Parathyroid adenoma (tissue), 2 donors: ENCODE measurements at regions not wholly inside any gene's neighbourhood (a gene's known extent, or its start where the extent isn't known, plus 50 kb on each side); places are given as distances from the start of the nearest gene placed in this dataset.

Experiments
- H2AFZ ChIP-seq: fragments of 300-600 bp; sonication (generic); one replicate; pipeline ENCODE4 v1.7.0; 2017; ENCODE audit warnings: antibody characterized with exemption, mild to moderate bottlenecking
- H3K27ac ChIP-seq: fragments of 300-600 bp; sonication (generic); one replicate; pipeline ENCODE4 v1.7.0; 2017
- H3K27me3 ChIP-seq: fragments of 300-600 bp; sonication (generic); one replicate; pipeline ENCODE4 v1.7.0; 2017; ENCODE audit warnings: low read length; ENCODE audit not compliant: control insufficient read depth, insufficient read depth
- H3K36me3 ChIP-seq: fragments of 300-600 bp; sonication (generic); one replicate; pipeline ENCODE4 v1.7.0; 2017; ENCODE audit warnings: low read length; ENCODE audit not compliant: control insufficient read depth, insufficient read depth
- H3K4me1 ChIP-seq: fragments of 300-600 bp; sonication (generic); one replicate; pipeline ENCODE4 v1.7.0; 2017; ENCODE audit warnings: control low read depth
- H3K4me2 ChIP-seq: fragments of 300-600 bp; sonication (generic); one replicate; pipeline ENCODE4 v1.7.0; 2017; ENCODE audit warnings: low read length
- H3K4me3 ChIP-seq: fragments of 300-600 bp; sonication (generic); one replicate; pipeline ENCODE4 v1.7.0; 2017; ENCODE audit warnings: low read depth, low read length
- H3K79me2 ChIP-seq: fragments of 300-600 bp; sonication (generic); one replicate; pipeline ENCODE4 v1.7.0; 2017; ENCODE audit warnings: control low read depth
- H3K9ac ChIP-seq: fragments of 300-600 bp; sonication (generic); one replicate; pipeline ENCODE4 v1.7.0; 2017; ENCODE audit warnings: mild to moderate bottlenecking
- H3K9me3 ChIP-seq: fragments of 300-600 bp; sonication (generic); one replicate; pipeline ENCODE4 v1.7.0; 2017; ENCODE audit warnings: low read length; ENCODE audit not compliant: control insufficient read depth
- CTCF ChIP-seq: fragments of 300-600 bp; sonication (generic); IDR thresholded peaks from one replicate; pipeline ENCODE4 v1.7.0; 2017; ENCODE audit warnings: antibody characterized with exemption, mild to moderate bottlenecking
- donor health status: primary hyperparathyroidism.

- Histone ChIP-seq H3K4me1 (no peaks in the 10 kb centered on the region), H3K79me2 (no peaks in the 10 kb centered on the region), H3K9ac (no peak overlapping the region), H3K4me3 (no peak overlapping the region), H3K9me3 (no peaks in the 10 kb centered on the region), H3K4me2 (no peak overlapping the region), H3K27me3 (no peaks in the 10 kb centered on the region), H2AFZ (no peak overlapping the region), H3K36me3 (no peaks in the 10 kb centered on the region), H3K27ac (no peak overlapping the region)
- TF ChIP-seq CTCF: no peak
These were observed 75.5 kb upstream of the SLC39A8 start for GRCh38 chr4:102420563-102421398.

- Histone ChIP-seq H3K9ac (no peak overlapping the region), H3K36me3 (no peaks in the 10 kb centered on the region), H3K9me3 (no peaks in the 10 kb centered on the region), H3K79me2 (no peaks in the 10 kb centered on the region), H3K27ac (no peak overlapping the region), H3K4me3 (no peak overlapping the region), H2AFZ (no peak overlapping the region), H3K4me1 (no peaks in the 10 kb centered on the region), H3K27me3 (no peaks in the 10 kb centered on the region), H3K4me2 (no peak overlapping the region)
- no peak for TF ChIP-seq CTCF
These were observed 77.6 kb upstream of the SLC39A8 start for GRCh38 chr4:102422843-102423242.

- no peaks in the 10 kb centered on the region for H3K79me2 ChIP-seq
- no peak for TF ChIP-seq CTCF
These were observed 77.8 kb upstream of the NFKB1 start for GRCh38 chr4:102423375-102423774.

DNA sequence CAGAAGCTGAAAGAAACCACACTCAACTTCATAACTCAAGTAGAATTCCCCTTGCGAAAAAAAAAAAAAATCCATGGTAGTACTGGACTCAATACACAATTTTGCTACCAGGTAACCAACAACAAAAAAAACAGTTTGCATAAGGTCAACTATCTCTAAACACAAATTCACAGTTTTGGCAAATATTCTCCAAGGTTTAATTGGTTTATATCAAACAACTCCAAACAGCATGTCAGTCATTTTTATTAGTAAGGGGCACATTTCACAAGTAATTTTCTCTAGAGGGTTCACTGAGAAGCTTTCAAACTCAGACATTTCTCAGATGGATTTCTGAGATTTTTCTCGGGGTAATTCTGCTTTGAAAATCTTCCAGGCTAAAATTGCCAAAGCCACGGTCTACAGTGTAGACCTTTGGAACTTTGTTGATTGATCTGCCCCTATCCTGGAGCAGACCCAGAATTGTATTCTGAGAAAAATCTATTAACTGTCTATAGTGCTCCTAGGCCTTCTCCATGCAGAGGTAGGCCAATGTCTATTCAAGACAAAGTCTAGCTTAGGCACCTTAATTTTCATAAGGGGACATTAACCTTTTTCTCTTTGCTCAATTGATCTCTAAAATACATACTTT lies 73.7 kb upstream of the NFKB1 start:
- Histone ChIP-seq H3K9me3 (no peaks in the 10 kb centered on the region), H2AFZ (no peak overlapping the region), H3K4me1 (no peaks in the 10 kb centered on the region), H3K4me2 (no peak overlapping the region), H3K27ac (no peak overlapping the region), H3K27me3 (no peaks in the 10 kb centered on the region), H3K79me2 (no peaks in the 10 kb centered on the region), H3K4me3 (no peak overlapping the region), H3K9ac (no peak overlapping the region), H3K36me3 (no peaks in the 10 kb centered on the region)
- TF ChIP-seq CTCF: no peak

More at GRCh38 chr4:102423375-102423774, 77.8 kb upstream of the NFKB1 start:
- Histone ChIP-seq H3K27me3 (no peaks in the 10 kb centered on the region), H3K27ac (no peak overlapping the region), H3K9me3 (no peaks in the 10 kb centered on the region), H3K4me3 (no peak overlapping the region), H3K36me3 (no peaks in the 10 kb centered on the region), H3K4me2 (no peak overlapping the region), H3K9ac (no peak overlapping the region), H3K4me1 (no peaks in the 10 kb centered on the region), H2AFZ (no peak overlapping the region)
